Esophagus squamous epithelium (tissue), 5 donors: ENCODE measurements at regions not wholly inside any gene's neighbourhood (a gene's known extent, or its start where the extent isn't known, plus 50 kb on each side); places are given as distances from the start of the nearest gene placed in this dataset.

Source experiments
- DNase-seq: peaks from one replicate; lab custom pipeline; 2025; lab: John Stamatoyannopoulos, UW
- H3K27ac ChIP-seq, 4 donors: fragments of 200-600 bp; sonication (generic); one replicate each; pipeline ENCODE4 v1.5.1; 2016 to 2019; ENCODE audit warnings: mild to moderate bottlenecking in 1 of 4
- H3K27me3 ChIP-seq, 4 donors: fragments of 200-600 bp; sonication (generic); 1 replicate in 3 of 4; 2 replicates in 1 of 4; pipeline versions ENCODE4 v1.5.1 to v1.6.0; 2017 to 2021; ENCODE audit warnings: antibody characterized with exemption in 1 of 4
- H3K36me3 ChIP-seq, 3 donors: fragments of 200-600 bp; sonication (generic); one replicate each; pipeline ENCODE4 v1.5.1; 2016 to 2019
- H3K4me1 ChIP-seq, 3 donors: fragments of 200-600 bp; sonication (generic); one replicate each; pipeline ENCODE4 v1.5.1; 2017 to 2019
- H3K4me3 ChIP-seq, 4 donors: fragments of 200-600 bp; sonication (generic); 1 replicate in 3 of 4; 2 replicates in 1 of 4; pipeline ENCODE4 v1.5.1; 2016 to 2019; ENCODE audit warnings: mild to moderate bottlenecking in 2 of 4, moderate library complexity in 1 of 4
- H3K9me3 ChIP-seq, 3 donors: fragments of 200-600 bp; sonication (generic); one replicate each; pipeline ENCODE4 v1.5.1; 2016 to 2019
- POLR2A ChIP-seq, 4 donors: fragments of 450-650 bp; IDR thresholded peaks; one replicate each; pipeline ENCODE4 v1.6.1; 2017; ENCODE audit warnings: antibody characterized with exemption in 4 of 4, mild to moderate bottlenecking in 4 of 4, moderate library complexity in 3 of 4
- WGBS, 2 donors: methylation state at CpG; one replicate each; pipeline ENCODE4 v1.1.5; 2018; 5-methylcytosine and 5-hydroxymethylcytosine counted together
- intact Hi-C: fragments of 100-400 bp; cut with DNase I; formaldehyde crosslinking; loops from one replicate; pipeline ENCODE4 v1.15.0; 2022
- TF ChIP-seq, protein P1 (sequence below), 6 experiments: fragments of 450-650 bp in 4 of 6; fragments of 200-600 bp in 2 of 6; sonication (generic) in 2 of 6; IDR thresholded peaks; one replicate each; pipeline ENCODE4 v1.5.1; 2016 to 2019; ENCODE audit warnings: antibody characterized with exemption in 6 of 6, mild to moderate bottlenecking in 4 of 6, moderate library complexity in 4 of 6
- donor health status: DM: yes; HTN: yes; CAD: no.

GRCh38 chr17:68701046-68701445 lies 99.9 kb upstream of the FAM20A start:
- H3K4me1 ChIP-seq, result peaks cover 5 to 38% (median 15%) of the 10 kb centered on the region in 3 donors
- H3K27me3 ChIP-seq, result no peaks in the 10 kb centered on the region
- H3K27ac ChIP-seq, result peak overlapping the region in 2 of 4 donors; percentile 21 to 22
- no peaks in the 10 kb centered on the region for H3K36me3 ChIP-seq
- no peaks in the 10 kb centered on the region for H3K9me3 ChIP-seq
- no peak for TF ChIP-seq POLR2A (IDR thresholded peaks at IDR 0.05)
- TF ChIP-seq, protein P1, sequence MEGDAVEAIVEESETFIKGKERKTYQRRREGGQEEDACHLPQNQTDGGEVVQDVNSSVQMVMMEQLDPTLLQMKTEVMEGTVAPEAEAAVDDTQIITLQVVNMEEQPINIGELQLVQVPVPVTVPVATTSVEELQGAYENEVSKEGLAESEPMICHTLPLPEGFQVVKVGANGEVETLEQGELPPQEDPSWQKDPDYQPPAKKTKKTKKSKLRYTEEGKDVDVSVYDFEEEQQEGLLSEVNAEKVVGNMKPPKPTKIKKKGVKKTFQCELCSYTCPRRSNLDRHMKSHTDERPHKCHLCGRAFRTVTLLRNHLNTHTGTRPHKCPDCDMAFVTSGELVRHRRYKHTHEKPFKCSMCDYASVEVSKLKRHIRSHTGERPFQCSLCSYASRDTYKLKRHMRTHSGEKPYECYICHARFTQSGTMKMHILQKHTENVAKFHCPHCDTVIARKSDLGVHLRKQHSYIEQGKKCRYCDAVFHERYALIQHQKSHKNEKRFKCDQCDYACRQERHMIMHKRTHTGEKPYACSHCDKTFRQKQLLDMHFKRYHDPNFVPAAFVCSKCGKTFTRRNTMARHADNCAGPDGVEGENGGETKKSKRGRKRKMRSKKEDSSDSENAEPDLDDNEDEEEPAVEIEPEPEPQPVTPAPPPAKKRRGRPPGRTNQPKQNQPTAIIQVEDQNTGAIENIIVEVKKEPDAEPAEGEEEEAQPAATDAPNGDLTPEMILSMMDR (IDR thresholded peaks at IDR 0.05), result no peak
- H3K4me3 ChIP-seq, result no peak overlapping the region
- no peak for DNase-seq
- intact Hi-C loops, result no loop called here
- 33 to 67% methylated on average over 2 of the region's 2 CpGs for WGBS, 2 donors

DNA sequence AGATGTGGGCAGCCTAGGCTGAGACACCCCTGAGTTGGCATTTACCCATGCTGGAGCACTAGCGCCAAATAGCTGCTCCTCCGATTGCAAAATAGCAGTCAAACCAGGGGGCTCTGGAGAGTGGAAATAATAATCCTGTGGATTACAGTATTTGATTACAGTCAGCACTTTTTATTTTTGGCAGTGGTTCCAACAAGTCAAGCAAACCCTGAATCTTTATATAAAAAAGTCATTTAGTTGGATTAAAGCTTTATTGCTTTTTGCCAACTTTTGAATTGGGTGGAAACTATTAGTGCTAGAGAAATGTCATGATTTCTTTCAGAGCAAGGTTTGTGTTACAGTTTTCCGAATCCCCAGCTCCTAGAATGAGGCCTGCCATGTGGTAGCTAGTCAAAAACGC lies 99.3 kb upstream of the FAM20A start:
- no peak for DNase-seq

DNA sequence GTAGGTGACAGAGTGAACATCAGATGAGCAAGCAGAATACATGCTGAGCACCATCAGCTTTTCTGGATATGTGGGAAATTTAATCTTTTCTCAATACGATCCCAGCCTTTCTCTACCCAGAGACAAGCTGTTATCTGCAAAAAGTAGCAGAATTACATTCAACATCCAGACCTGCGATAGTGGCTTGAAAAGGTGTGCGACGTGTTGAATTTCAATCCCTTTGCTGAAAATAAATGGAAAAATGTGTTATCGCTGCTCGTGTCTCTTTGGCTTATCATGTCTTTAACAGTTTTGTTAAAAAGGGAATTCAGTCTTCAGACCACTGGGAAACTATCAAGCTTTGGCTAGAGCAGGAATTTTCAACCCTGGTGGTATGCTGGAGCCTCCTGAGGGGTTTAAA lies 98.8 kb upstream of the FAM20A start:
- Histone ChIP-seq H3K36me3 (no peaks in the 10 kb centered on the region), H3K4me3 (no peak overlapping the region), H3K27ac (no peak overlapping the region), H3K4me1 (peaks cover 5 to 38% (median 15%) of the 10 kb centered on the region in 3 donors), H3K9me3 (no peaks in the 10 kb centered on the region), H3K27me3 (no peaks in the 10 kb centered on the region)
- TF ChIP-seq POLR2A (IDR thresholded peaks at IDR 0.05), result no peak
- TF ChIP-seq, protein P1 (IDR thresholded peaks at IDR 0.05), result no peak
- intact Hi-C loops, result no loop called here
- DNase-seq, result no peak
- 64 to 77% methylated on average over 6 of the region's 6 CpGs for whole genome bisulfite sequencing, 2 donors

More for the DNA sequence above, 99.3 kb upstream of the FAM20A start:
- WGBS, 2 donors, result 33 to 38% methylated on average over 4 of the region's 4 CpGs
- H3K9me3 ChIP-seq, result no peaks in the 10 kb centered on the region
- no peaks in the 10 kb centered on the region for H3K36me3 ChIP-seq
- peaks cover 5 to 38% (median 15%) of the 10 kb centered on the region in 3 donors for H3K4me1 ChIP-seq
- no peaks in the 10 kb centered on the region for H3K27me3 ChIP-seq
- intact Hi-C loops, result no loop called here
- no peak overlapping the region for H3K4me3 ChIP-seq
- peak overlapping the region in 2 of 4 donors; percentile 21 to 22 for H3K27ac ChIP-seq
- TF ChIP-seq, protein P1 (IDR thresholded peaks at IDR 0.05), result no peak
- TF ChIP-seq POLR2A (IDR thresholded peaks at IDR 0.05), result no peak

GRCh38 chr17:68698746-68699145 lies 97.6 kb upstream of the FAM20A start:
- intact Hi-C loops, result no loop called here
- Histone ChIP-seq H3K9me3 (no peaks in the 10 kb centered on the region), H3K4me3 (no peak overlapping the region), H3K36me3 (no peaks in the 10 kb centered on the region), H3K27me3 (no peaks in the 10 kb centered on the region), H3K4me1 (peaks cover 5 to 38% (median 15%) of the 10 kb centered on the region in 3 donors), H3K27ac (peak overlapping the region in 2 of 4 donors; percentile 54 to 59)
- TF ChIP-seq POLR2A (IDR thresholded peaks at IDR 0.05), result no peak
- TF ChIP-seq, protein P1 (IDR thresholded peaks at IDR 0.05), result no peak
- no peak for DNase-seq
- WGBS, 2 donors, result 11 to 35% methylated on average over 2 to 3 of the region's 3 CpGs

DNA sequence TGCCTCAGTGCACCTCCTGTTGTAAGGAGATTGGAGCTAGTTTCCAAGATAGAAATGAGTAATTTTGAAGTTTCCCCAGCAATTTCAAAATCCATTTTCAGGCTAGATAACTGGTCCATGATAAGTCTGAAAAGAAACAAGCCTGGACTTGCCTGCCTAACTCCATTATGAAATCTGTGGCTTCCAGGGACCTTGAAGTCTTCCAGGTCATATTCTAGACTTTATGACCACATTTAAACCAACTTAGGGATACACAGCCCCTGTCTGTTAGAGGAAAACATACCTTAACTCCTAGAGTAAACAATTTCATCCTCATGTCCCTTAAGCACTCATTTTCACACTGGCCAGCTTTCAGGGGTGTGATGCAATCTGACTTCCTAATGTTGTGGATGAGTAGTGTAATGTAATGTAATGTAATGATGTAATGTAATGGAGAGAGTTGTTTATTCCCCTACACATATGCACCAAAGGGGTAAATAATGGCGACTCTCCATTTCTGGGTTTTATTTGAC lies 96.7 kb upstream of the FAM20A start:
- no peaks in the 10 kb centered on the region for H3K9me3 ChIP-seq
- peaks cover 5 to 38% (median 15%) of the 10 kb centered on the region in 3 donors for H3K4me1 ChIP-seq
- intact Hi-C loops, result no loop called here
- H3K27me3 ChIP-seq, result no peaks in the 10 kb centered on the region
- no peak for TF ChIP-seq POLR2A (IDR thresholded peaks at IDR 0.05)
- TF ChIP-seq, protein P1 (IDR thresholded peaks at IDR 0.05), result no peak
- WGBS, 2 donors, result 60 to 69% methylated on average over 1 of the region's 1 CpG
- no peak for DNase-seq
- no peak overlapping the region for H3K4me3 ChIP-seq
- peak overlapping the region in 2 of 4 donors; percentile 54 to 59 for H3K27ac ChIP-seq
- no peaks in the 10 kb centered on the region for H3K36me3 ChIP-seq
